Thoracic aorta (tissue), 2 donors: ENCODE measurements at regions not wholly inside any gene's neighbourhood (a gene's known extent, or its start where the extent isn't known, plus 50 kb on each side); places are given as distances from the start of the nearest gene placed in this dataset.

Experiments used
- ATAC-seq: fragments of 150-250 bp; one replicate; pipeline ENCODE4 v1.8.0; 2017; ENCODE audit warnings: low read depth; ENCODE audit not compliant: insufficient number of reproducible peaks, low FRiP score
- DNase-seq: peaks from one replicate; pipeline ENCODE4 v3.0.0-alpha.2; 2020; ENCODE audit warnings: low spot score
- H3K27ac ChIP-seq, 2 donors: fragments of 200-600 bp; sonication (generic); 1 replicate in 1 of 2; 2 replicates in 1 of 2; pipeline ENCODE4 v1.5.1; 2016; ENCODE audit warnings: mild to moderate bottlenecking in 2 of 2, moderate library complexity in 2 of 2
- H3K27me3 ChIP-seq: fragments of 200-600 bp; sonication (generic); replicated peaks from 2 replicates; pipeline ENCODE4 v1.6.0; 2016; ENCODE audit warnings: mild to moderate bottlenecking; ENCODE audit not compliant: insufficient read depth
- H3K36me3 ChIP-seq: fragments of 200-600 bp; sonication (generic); one replicate; pipeline ENCODE4 v1.5.1; 2016
- H3K4me1 ChIP-seq, 2 donors: fragments of 200-600 bp; sonication (generic); 1 replicate in 1 of 2; 2 replicates in 1 of 2; pipeline versions ENCODE4 v1.5.1 to v1.6.0; 2016; ENCODE audit warnings: low read depth in 2 of 2, mild to moderate bottlenecking in 1 of 2; ENCODE audit not compliant: control insufficient read depth in 1 of 2
- H3K4me3 ChIP-seq: fragments of 200-600 bp; sonication (generic); 2 replicates; pipeline ENCODE4 v1.5.1; 2016; ENCODE audit warnings: mild to moderate bottlenecking
- H3K9me3 ChIP-seq: fragments of 200-600 bp; sonication (generic); 2 replicates; pipeline ENCODE4 v1.5.1; 2016
- TF ChIP-seq, protein P1 (sequence below): fragments of 200-600 bp; sonication (generic); IDR thresholded peaks from one replicate; pipeline ENCODE4 v1.5.1; 2019; ENCODE audit warnings: antibody characterized with exemption

DNA sequence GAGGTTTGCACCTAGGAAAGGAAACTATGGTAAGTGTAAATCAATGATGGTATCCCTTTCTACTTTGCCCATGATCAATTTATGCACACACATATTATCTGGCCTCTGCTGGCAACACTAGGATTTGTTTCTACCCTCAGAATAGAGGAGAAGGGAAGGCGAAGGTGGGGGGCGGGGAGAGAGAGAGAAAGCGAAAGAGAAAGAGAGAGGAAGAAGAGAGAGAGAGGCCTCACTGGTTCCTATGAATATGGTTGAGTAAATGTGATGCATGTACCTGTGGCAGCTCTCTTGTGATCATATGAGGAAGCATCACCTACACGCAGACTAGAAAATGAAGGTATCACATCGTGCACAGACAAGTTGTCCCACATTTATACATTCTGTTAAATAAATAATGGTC is 882.0 kb upstream of the SLITRK6 start:
- DNase-seq = no peak
- Histone ChIP-seq H3K36me3 (no peaks in the 10 kb centered on the region), H3K4me1 (no peaks in the 10 kb centered on the region), H3K9me3 (no peaks in the 10 kb centered on the region), H3K27ac (no peak overlapping the region), H3K4me3 (no peak overlapping the region), H3K27me3 (no peaks in the 10 kb centered on the region)
- ATAC-seq = no peak
- TF ChIP-seq, protein P1, sequence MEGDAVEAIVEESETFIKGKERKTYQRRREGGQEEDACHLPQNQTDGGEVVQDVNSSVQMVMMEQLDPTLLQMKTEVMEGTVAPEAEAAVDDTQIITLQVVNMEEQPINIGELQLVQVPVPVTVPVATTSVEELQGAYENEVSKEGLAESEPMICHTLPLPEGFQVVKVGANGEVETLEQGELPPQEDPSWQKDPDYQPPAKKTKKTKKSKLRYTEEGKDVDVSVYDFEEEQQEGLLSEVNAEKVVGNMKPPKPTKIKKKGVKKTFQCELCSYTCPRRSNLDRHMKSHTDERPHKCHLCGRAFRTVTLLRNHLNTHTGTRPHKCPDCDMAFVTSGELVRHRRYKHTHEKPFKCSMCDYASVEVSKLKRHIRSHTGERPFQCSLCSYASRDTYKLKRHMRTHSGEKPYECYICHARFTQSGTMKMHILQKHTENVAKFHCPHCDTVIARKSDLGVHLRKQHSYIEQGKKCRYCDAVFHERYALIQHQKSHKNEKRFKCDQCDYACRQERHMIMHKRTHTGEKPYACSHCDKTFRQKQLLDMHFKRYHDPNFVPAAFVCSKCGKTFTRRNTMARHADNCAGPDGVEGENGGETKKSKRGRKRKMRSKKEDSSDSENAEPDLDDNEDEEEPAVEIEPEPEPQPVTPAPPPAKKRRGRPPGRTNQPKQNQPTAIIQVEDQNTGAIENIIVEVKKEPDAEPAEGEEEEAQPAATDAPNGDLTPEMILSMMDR = no peak

DNA sequence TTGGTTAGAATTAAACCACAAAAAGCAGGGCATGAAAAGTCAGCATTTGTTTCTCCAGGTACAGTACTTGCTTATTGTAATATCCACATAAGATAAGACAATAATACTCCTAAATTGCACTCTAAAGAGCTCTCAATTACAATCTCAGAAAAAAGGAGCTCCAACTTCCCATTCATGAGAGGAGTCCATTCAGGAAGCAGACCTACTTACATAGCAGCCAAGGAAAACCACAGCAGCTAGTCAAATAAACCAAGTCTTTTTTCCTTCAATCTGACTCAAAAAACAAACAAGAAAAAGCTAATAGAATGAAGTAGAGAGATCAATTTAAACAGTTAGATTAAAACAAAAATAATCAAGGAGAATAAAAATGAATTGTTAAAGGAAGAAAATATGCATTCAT is 885.2 kb upstream of the SLITRK6 start:
- Histone ChIP-seq H3K36me3 (no peaks in the 10 kb centered on the region), H3K4me1 (no peaks in the 10 kb centered on the region), H3K27me3 (no peaks in the 10 kb centered on the region), H3K27ac (no peak overlapping the region), H3K9me3 (no peaks in the 10 kb centered on the region), H3K4me3 (no peak overlapping the region)
- no peak for DNase-seq
- TF ChIP-seq, protein P1 = no peak
- ATAC-seq = no peak

DNA sequence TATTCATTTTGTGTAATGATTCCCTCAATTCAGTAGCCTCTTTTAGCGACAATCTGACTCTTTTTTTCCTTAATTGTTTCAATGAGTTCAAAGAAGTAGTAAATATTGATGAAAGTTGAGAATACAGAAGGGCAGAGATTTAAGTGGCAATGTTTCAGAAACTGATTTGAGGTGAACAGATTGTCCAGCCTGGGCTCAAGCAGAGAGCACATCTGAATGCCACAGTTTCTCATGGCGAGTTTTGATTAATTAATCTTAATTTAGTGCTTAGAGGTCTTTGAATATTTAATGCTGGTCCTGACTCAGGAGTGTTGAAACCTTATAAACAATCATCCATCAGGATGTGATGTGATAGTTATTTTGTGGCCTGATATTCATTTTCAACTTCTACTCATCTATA is 890.7 kb upstream of the SLITRK6 start:
- Histone ChIP-seq H3K27ac (no peak overlapping the region), H3K4me1 (no peaks in the 10 kb centered on the region), H3K4me3 (no peak overlapping the region), H3K27me3 (no peaks in the 10 kb centered on the region), H3K9me3 (no peaks in the 10 kb centered on the region), H3K36me3 (no peaks in the 10 kb centered on the region)
- TF ChIP-seq, protein P1 = no peak
- ATAC-seq (no peak), DNase-seq (no peak)

DNA sequence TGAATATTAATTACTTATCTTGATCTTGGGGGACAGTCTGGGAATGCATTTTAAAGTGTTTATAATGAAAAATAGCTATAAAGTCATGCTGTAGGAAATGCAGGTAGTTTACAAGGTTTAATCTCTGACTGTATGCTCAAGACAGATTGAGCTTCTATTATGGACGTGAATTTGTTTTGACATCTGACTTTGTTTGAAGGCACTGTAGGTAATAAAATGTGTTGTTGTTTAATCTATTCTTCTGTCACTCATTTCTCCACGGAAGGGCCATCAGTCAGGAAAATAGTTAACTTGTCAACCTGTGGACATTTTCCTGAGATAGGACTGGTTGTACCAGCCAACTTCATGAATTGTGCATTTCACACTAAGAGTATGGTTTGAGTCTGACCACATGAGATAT is 893.1 kb upstream of the SLITRK6 start:
- Histone ChIP-seq H3K9me3 (no peaks in the 10 kb centered on the region), H3K4me3 (no peak overlapping the region), H3K27ac (no peak overlapping the region), H3K36me3 (no peaks in the 10 kb centered on the region), H3K27me3 (no peaks in the 10 kb centered on the region), H3K4me1 (no peaks in the 10 kb centered on the region)
- DNase-seq (no peak), ATAC-seq (no peak)
- TF ChIP-seq, protein P1 = no peak

DNA sequence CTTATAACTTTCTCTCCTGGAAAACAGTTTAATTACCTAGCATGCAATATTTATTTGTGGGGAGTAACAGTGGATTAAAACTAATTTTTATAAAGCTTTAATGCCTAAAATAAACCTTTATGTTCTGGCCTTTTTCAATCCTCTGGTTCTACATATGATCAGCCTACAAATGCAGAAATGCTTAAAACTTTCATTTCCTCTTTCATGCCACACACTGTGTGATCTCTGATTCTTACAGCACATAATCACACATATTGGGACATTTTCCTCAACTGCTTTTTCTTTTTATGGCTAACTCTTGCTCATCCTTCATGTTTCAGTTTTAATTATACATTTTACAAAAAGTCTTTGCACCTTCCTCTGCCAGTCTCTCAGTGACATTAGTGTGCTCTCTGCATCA is 910.8 kb upstream of the SLITRK6 start:
- Histone ChIP-seq H3K27me3 (no peaks in the 10 kb centered on the region), H3K36me3 (no peaks in the 10 kb centered on the region), H3K4me3 (no peak overlapping the region), H3K27ac (no peak overlapping the region), H3K9me3 (no peaks in the 10 kb centered on the region), H3K4me1 (no peaks in the 10 kb centered on the region)
- DNase-seq (no peak), ATAC-seq (no peak)
- TF ChIP-seq, protein P1 = no peak
